ENCODE measurements at regions not wholly inside any gene's neighbourhood (a gene's known extent, or its start where the extent isn't known, plus 50 kb on each side); places are given as distances from the start of the nearest gene placed in this dataset.

- H3K4me3 ChIP-seq (ENCODE audit: low read depth, low read length): no peak overlapping the region
- intact Hi-C loops (cut with micrococcal nuclease; ENCODE audit: unreplicated experiment): no loop called here
- DNase-seq: no peak
- BruUV-seq (replicated peaks): no TSS peak
- CTCF ChIA-PET: no interaction called here
- Mint-ChIP-seq H3K4me3 (ENCODE audit: unreplicated experiment) (no peak overlapping the region), H3K9me3 (ENCODE audit: unreplicated experiment) (no peaks in the 10 kb centered on the region), H3K36me3 (ENCODE audit: insufficient read depth, unreplicated experiment) (no peaks in the 10 kb centered on the region), H3K4me1 (ENCODE audit: low read depth, unreplicated experiment) (no peaks in the 10 kb centered on the region), H3K27me3 (ENCODE audit: insufficient read depth, unreplicated experiment) (peaks cover 17% of the 10 kb centered on the region), H3K27ac (ENCODE audit: unreplicated experiment) (no peak overlapping the region)
- POLR2A ChIA-PET: no interaction called here
- H3K9me3 ChIP-seq: no peaks in the 10 kb centered on the region
- no peaks in the 10 kb centered on the region for H3K4me1 ChIP-seq
- no peaks in the 10 kb centered on the region for H3K36me3 ChIP-seq (ENCODE audit: control insufficient read depth, insufficient read depth, low read length)
- TF ChIP-seq CTCF (IDR thresholded peaks at IDR 0.05; ENCODE audit: insufficient read depth in 1 of 2, low read depth in 1 of 2, low read length in 1 of 2, severe bottlenecking in 1 of 2, unreplicated experiment in 1 of 2): no peak
- H3K27me3 ChIP-seq (replicated peaks; ENCODE audit: control insufficient read depth, insufficient read depth, low read length): no peaks in the 10 kb centered on the region
These were observed 308.9 kb downstream of the NXPE2 start for GRCh38 chr11:114987186-114987760.

GRCh38 chr11:114988644-114989043 lies 310.3 kb downstream of the NXPE2 start:
- intact Hi-C loops (cut with micrococcal nuclease; ENCODE audit: unreplicated experiment): no loop called here
- no peaks in the 10 kb centered on the region for H3K4me1 ChIP-seq
- ChIA-PET POLR2A (no interaction called here), CTCF (no interaction called here)
- Mint-ChIP-seq H3K36me3 (ENCODE audit: insufficient read depth, unreplicated experiment) (no peaks in the 10 kb centered on the region), H3K9me3 (ENCODE audit: unreplicated experiment) (no peaks in the 10 kb centered on the region), H3K4me3 (ENCODE audit: unreplicated experiment) (no peak overlapping the region), H3K4me1 (ENCODE audit: low read depth, unreplicated experiment) (no peaks in the 10 kb centered on the region), H3K27me3 (ENCODE audit: insufficient read depth, unreplicated experiment) (peaks cover 17% of the 10 kb centered on the region), H3K27ac (ENCODE audit: unreplicated experiment) (no peak overlapping the region)
- BruUV-seq (replicated peaks): no TSS peak
- no peak overlapping the region for H3K4me3 ChIP-seq (ENCODE audit: low read depth, low read length)
- no peaks in the 10 kb centered on the region for H3K36me3 ChIP-seq (ENCODE audit: control insufficient read depth, insufficient read depth, low read length)
- H3K27me3 ChIP-seq (replicated peaks; ENCODE audit: control insufficient read depth, insufficient read depth, low read length): peaks cover 4% of the 10 kb centered on the region; the same call in 1 of the 2 replicates
- DNase-seq: no peak
- TF ChIP-seq CTCF (IDR thresholded peaks at IDR 0.05; ENCODE audit: insufficient read depth in 1 of 2, low read depth in 1 of 2, low read length in 1 of 2, severe bottlenecking in 1 of 2, unreplicated experiment in 1 of 2): no peak
- no peaks in the 10 kb centered on the region for H3K9me3 ChIP-seq

GRCh38 chr11:114989536-114989935 lies 311.2 kb downstream of the NXPE2 start:
- no TSS peak for BruUV-seq (replicated peaks)
- DNase-seq: no peak
- CTCF ChIA-PET: no interaction called here
- Mint-ChIP-seq H3K27me3 (ENCODE audit: insufficient read depth, unreplicated experiment) (peaks cover 17% of the 10 kb centered on the region), H3K36me3 (ENCODE audit: insufficient read depth, unreplicated experiment) (no peaks in the 10 kb centered on the region), H3K4me3 (ENCODE audit: unreplicated experiment) (no peak overlapping the region), H3K27ac (ENCODE audit: unreplicated experiment) (no peak overlapping the region), H3K4me1 (ENCODE audit: low read depth, unreplicated experiment) (no peaks in the 10 kb centered on the region), H3K9me3 (ENCODE audit: unreplicated experiment) (no peaks in the 10 kb centered on the region)
- no peak overlapping the region for H3K4me3 ChIP-seq (ENCODE audit: low read depth, low read length)
- no peaks in the 10 kb centered on the region for H3K9me3 ChIP-seq
- intact Hi-C loops (cut with micrococcal nuclease; ENCODE audit: unreplicated experiment): no loop called here
- H3K27me3 ChIP-seq (replicated peaks; ENCODE audit: control insufficient read depth, insufficient read depth, low read length): peaks cover 4% of the 10 kb centered on the region; the same call in 1 of the 2 replicates
- no peaks in the 10 kb centered on the region for H3K4me1 ChIP-seq
- POLR2A ChIA-PET: no interaction called here
- H3K36me3 ChIP-seq (ENCODE audit: control insufficient read depth, insufficient read depth, low read length): no peaks in the 10 kb centered on the region
- no peak for TF ChIP-seq CTCF (IDR thresholded peaks at IDR 0.05; ENCODE audit: insufficient read depth in 1 of 2, low read depth in 1 of 2, low read length in 1 of 2, severe bottlenecking in 1 of 2, unreplicated experiment in 1 of 2)

Data from Caco-2 (cell line).